CD8-positive, alpha-beta memory T cell (primary cell): ENCODE measurements at regions not wholly inside any gene's neighbourhood (a gene's known extent, or its start where the extent isn't known, plus 50 kb on each side); places are given as distances from the start of the nearest gene placed in this dataset.
"Not testable (repeated sequence)": the region's sequence is repeated elsewhere in the genome, so short reads cannot be mapped to it uniquely, and the experiment has no call there.

ENCODE experiments used
- CTCF ChIA-PET: fragments of 350-600 bp; sonication (Branson Sonifier 250); formaldehyde crosslinking; loops from one replicate; lab custom pipeline; 2021; ENCODE audit warnings: antibody characterized with exemption; lab: Charles Lee
- POLR2A ChIA-PET: fragments of 350-600 bp; sonication (Branson Sonifier 250); formaldehyde crosslinking; loops from one replicate; lab custom pipeline; 2021; ENCODE audit warnings: antibody characterized with exemption; lab: Charles Lee
- DNase-seq, 5 donors: peaks; one replicate each; pipeline versions ENCODE4 v3.0.0 to v3.0.0-alpha.2; 2020 to 2022; ENCODE audit warnings: mixed read lengths in 1 of 5
- H3K27ac ChIP-seq: one replicate; pipeline ENCODE4 v1.7.0; 2013; ENCODE audit warnings: low read depth, mild to moderate bottlenecking, low read length, moderate library complexity
- H3K27me3 ChIP-seq: 2 replicates; pipeline ENCODE4 v1.7.0; 2013; ENCODE audit warnings: low read length, mild to moderate bottlenecking; ENCODE audit not compliant: insufficient read depth, poor library complexity, severe bottlenecking
- H3K36me3 ChIP-seq: 2 replicates; pipeline ENCODE4 v1.7.0; 2013; ENCODE audit warnings: mild to moderate bottlenecking, low read length, moderate library complexity; ENCODE audit not compliant: insufficient read depth
- H3K4me1 ChIP-seq: 2 replicates; pipeline ENCODE4 v1.7.0; 2013; ENCODE audit warnings: mild to moderate bottlenecking, low read length, moderate library complexity; ENCODE audit not compliant: insufficient read depth
- H3K4me3 ChIP-seq: 2 replicates; pipeline ENCODE4 v1.7.0; 2013; ENCODE audit warnings: mild to moderate bottlenecking, low read length
- H3K9me3 ChIP-seq: 2 replicates; pipeline ENCODE4 v1.7.0; 2013; ENCODE audit warnings: mild to moderate bottlenecking, low read length
- H3K27ac Mint-ChIP-seq, 8 donors: one replicate each; pipeline ENCODE4 v1.8.0; 2020 to 2021; ENCODE audit warnings: mixed read lengths in 8 of 8, mild to moderate bottlenecking in 6 of 8, inconsistent platforms in 3 of 8, moderate library complexity in 3 of 8
- H3K27me3 Mint-ChIP-seq, 2 donors: one replicate each; pipeline ENCODE4 v1.8.0; 2020 to 2021; ENCODE audit warnings: mixed read lengths in 2 of 2, mild to moderate bottlenecking in 1 of 2, moderate library complexity in 1 of 2
- H3K36me3 Mint-ChIP-seq, 3 donors: one replicate each; pipeline ENCODE4 v1.8.0; 2020 to 2021; ENCODE audit warnings: mixed read lengths in 3 of 3, inconsistent platforms in 1 of 3, mild to moderate bottlenecking in 1 of 3
- H3K4me1 Mint-ChIP-seq, 3 donors: one replicate each; pipeline ENCODE4 v1.8.0; 2020 to 2021; ENCODE audit warnings: mixed read lengths in 3 of 3, inconsistent platforms in 1 of 3, mild to moderate bottlenecking in 1 of 3
- H3K4me3 Mint-ChIP-seq, 7 donors: one replicate each; pipeline ENCODE4 v1.8.0; 2020 to 2021; ENCODE audit warnings: mixed read lengths in 7 of 7, mild to moderate bottlenecking in 6 of 7, moderate library complexity in 4 of 7, inconsistent platforms in 2 of 7
- H3K9me3 Mint-ChIP-seq, 5 donors: one replicate each; pipeline ENCODE4 v1.8.0; 2020 to 2022; ENCODE audit warnings: mixed read lengths in 5 of 5, mild to moderate bottlenecking in 3 of 5, moderate library complexity in 2 of 5, inconsistent platforms in 1 of 5

DNA sequence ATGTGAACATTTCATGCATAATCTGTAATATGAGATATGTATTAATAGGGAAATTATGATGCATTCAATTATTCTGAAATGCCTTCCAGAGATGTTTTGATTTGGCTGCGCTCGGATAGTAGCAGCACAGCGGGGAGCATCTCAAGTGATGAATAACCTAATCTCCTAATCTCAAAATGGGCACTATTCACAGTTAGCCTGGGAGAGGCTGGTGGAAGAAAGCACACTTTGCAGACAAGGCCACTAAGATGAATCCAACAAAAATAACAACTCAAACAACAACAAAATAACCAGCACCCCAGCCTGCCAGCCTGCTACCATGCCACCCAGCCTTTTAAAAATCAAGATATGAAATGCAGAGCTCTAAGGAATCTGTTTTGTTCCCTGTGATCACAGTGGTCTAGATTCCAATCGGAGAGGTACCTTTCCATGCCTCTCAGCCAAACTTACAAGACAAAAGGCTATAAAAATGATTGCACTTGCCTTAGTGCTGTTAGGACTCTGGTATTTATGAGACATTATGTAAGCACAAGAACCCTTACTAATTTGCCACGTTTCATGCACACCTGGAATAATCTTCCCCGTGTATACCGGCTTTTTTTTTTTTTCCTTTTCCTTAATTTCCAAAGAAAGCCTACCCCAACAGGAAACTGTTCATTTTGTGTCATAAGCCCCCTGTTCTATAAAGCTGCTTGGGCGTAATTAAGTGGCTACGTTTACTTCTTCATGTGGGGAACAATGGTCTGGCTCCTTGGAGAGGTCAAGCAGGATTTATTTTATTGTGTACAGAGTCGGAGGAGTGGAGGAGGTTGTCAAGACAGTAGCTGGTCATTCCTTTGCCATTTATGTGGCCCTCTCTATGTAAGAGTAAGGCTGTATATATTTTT is 526.9 kb upstream of the FANCL start:
- Mint-ChIP-seq H3K27ac (no peak overlapping the region), H3K9me3 (peaks cover 0 to 2% (median 0%) of the 10 kb centered on the region in 5 donors), H3K36me3 (no peaks in the 10 kb centered on the region), H3K4me1 (no peaks in the 10 kb centered on the region), H3K27me3 (no peaks in the 10 kb centered on the region), H3K4me3 (no peak overlapping the region)
- no peaks in the 10 kb centered on the region for H3K4me1 ChIP-seq
- no peaks in the 10 kb centered on the region for H3K9me3 ChIP-seq
- H3K36me3 ChIP-seq = no peaks in the 10 kb centered on the region
- CTCF ChIA-PET = no interaction called here
- DNase-seq = no peak
- no peaks in the 10 kb centered on the region for H3K27me3 ChIP-seq
- H3K27ac ChIP-seq = no peak overlapping the region
- POLR2A ChIA-PET = no interaction called here
- H3K4me3 ChIP-seq = no peak overlapping the region

DNA sequence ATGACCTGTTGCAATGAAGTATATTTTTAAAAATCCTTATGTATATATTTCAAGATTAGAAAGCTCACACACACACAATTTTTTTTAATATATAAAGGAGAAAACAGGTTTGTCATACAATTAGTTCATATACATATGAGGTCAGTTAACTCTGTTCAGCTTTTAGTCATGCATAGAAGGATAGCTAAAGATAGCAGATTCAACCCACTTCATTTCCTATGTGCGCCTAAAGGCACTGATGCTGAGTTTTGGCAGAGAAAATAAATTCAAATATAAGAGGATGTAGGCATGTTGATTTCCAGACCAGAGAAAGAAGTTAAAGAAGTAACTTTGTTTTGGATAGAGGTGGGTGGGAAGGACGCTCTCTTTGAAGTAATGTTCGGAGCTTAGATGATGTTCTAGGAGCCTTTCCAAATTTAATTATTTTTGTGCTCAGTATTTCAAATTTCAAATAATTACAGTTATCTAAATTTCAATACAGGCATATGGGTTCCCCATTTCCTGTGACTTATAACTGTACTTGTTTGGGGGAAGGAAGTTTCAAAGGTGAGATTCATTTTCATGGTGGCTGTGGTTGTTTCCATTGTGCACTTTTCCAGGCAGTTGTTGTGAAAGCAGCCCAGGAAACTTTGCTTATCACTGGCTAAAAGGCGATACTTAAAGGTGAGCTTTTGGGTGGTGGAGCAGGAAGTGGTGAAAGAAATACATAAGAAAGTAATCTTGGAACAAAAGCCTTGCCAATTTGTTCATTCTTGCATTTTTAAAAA is 523.4 kb upstream of the FANCL start:
- H3K27me3 Mint-ChIP-seq = no peaks in the 10 kb centered on the region
- no peak overlapping the region for H3K4me3 ChIP-seq
- ChIA-PET CTCF (no interaction called here), POLR2A (no interaction called here)
- no peaks in the 10 kb centered on the region for H3K4me1 Mint-ChIP-seq
- peaks cover 0 to 2% (median 0%) of the 10 kb centered on the region in 5 donors for H3K9me3 Mint-ChIP-seq
- H3K36me3 Mint-ChIP-seq = no peaks in the 10 kb centered on the region
- no peaks in the 10 kb centered on the region for H3K4me1 ChIP-seq
- H3K9me3 ChIP-seq = no peaks in the 10 kb centered on the region
- no peaks in the 10 kb centered on the region for H3K36me3 ChIP-seq
- no peak for DNase-seq
- no peaks in the 10 kb centered on the region for H3K27me3 ChIP-seq
- no peak overlapping the region for H3K27ac Mint-ChIP-seq
- no peak overlapping the region for H3K27ac ChIP-seq
- H3K4me3 Mint-ChIP-seq = no peak overlapping the region

DNA sequence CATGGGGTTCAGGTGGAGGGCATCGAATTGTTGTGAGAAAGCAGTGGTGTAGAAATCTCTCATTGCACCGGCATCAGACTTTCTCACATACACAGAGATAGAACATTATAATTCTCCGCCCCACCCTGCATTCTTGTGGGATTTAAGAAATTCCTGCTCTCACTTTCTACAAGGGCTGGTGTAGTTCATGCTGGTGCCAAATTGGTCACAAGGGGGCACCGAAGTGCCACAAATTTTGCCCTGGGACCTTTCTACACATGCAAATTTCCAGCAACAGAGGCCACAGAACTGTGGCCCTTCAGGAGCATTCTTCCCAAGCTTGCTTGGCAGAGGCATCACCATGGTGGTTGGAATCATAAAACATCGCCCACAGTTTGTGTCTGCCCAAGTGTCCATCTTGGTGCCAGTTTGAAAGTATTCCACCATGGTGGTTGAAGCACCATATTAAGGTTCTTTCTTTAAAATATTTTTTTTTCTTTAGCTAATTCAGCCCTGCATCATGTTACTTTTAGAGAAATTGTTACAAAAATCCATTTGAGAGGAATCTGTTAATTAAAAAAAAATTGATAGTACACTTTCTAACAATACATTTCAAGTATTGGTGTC is 521.2 kb upstream of the FANCL start:
- H3K36me3 ChIP-seq = no peaks in the 10 kb centered on the region
- H3K9me3 Mint-ChIP-seq = peaks cover 0 to 2% (median 0%) of the 10 kb centered on the region in 5 donors
- no peak overlapping the region for H3K27ac Mint-ChIP-seq
- H3K27me3 Mint-ChIP-seq = no peaks in the 10 kb centered on the region
- no peak overlapping the region for H3K27ac ChIP-seq
- no peak overlapping the region for H3K4me3 ChIP-seq
- ChIA-PET CTCF (no interaction called here), POLR2A (no interaction called here)
- no peaks in the 10 kb centered on the region for H3K36me3 Mint-ChIP-seq
- no peak overlapping the region for H3K4me3 Mint-ChIP-seq
- no peaks in the 10 kb centered on the region for H3K27me3 ChIP-seq
- no peaks in the 10 kb centered on the region for H3K4me1 ChIP-seq
- no peaks in the 10 kb centered on the region for H3K4me1 Mint-ChIP-seq
- no peaks in the 10 kb centered on the region for H3K9me3 ChIP-seq
- no peak for DNase-seq

DNA sequence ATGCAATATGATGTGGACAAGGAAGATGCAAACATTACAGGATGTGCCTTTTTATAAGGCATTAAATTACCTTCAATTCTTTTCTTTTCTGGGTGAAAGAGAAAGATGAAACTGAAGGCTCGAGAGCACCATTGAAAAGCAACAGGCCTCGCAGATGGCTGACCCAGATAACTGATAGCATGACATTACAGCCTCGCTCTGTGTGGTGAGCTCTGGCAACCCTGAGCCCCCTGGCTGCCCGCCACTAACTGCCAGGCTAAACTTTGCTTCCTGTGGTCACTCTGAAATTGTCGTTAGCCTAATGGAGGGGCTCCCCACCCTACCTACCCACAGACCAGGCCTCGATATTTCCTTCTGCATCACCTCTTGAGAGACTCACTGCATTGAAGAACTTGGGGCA is 516.8 kb upstream of the FANCL start:
- POLR2A ChIA-PET = no interaction called here
- no peaks in the 10 kb centered on the region for H3K27me3 ChIP-seq
- H3K9me3 ChIP-seq = no peaks in the 10 kb centered on the region
- peaks cover 0 to 5% (median under 1%) of the 10 kb centered on the region in 5 donors for H3K9me3 Mint-ChIP-seq
- H3K36me3 Mint-ChIP-seq = no peaks in the 10 kb centered on the region
- H3K4me3 Mint-ChIP-seq = no peak overlapping the region
- no peaks in the 10 kb centered on the region for H3K4me1 ChIP-seq
- no peak overlapping the region for H3K27ac Mint-ChIP-seq
- H3K4me3 ChIP-seq = no peak overlapping the region
- DNase-seq = no peak
- peaks cover 0 to 4% (median 0%) of the 10 kb centered on the region in 3 donors for H3K4me1 Mint-ChIP-seq
- H3K27ac ChIP-seq = no peak overlapping the region
- H3K27me3 Mint-ChIP-seq = no peaks in the 10 kb centered on the region
- no peaks in the 10 kb centered on the region for H3K36me3 ChIP-seq
- CTCF ChIA-PET = no interaction called here

DNA sequence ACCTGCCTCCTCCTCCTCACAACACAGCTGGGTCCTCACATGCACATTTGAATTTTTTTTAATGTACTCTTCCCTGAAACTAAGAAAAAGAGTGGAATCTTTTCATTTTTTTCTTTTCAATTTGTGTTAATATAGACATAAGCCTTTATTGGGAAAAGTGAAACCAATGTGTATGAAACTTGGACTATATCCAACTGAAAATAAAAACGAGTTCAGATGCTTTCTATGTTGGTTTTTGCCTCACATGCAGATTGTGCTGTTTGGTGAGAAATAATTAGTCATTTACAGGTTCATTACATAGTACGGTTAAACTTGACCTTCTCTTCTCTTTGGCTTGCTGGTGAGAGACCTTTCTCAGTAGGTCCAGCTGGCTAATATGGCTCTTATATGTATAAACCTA is 515.2 kb upstream of the FANCL start:
- CTCF ChIA-PET = no interaction called here
- H3K4me1 ChIP-seq = no peaks in the 10 kb centered on the region
- Mint-ChIP-seq H3K4me3 (no peak overlapping the region), H3K36me3 (no peaks in the 10 kb centered on the region), H3K27me3 (no peaks in the 10 kb centered on the region), H3K4me1 (peaks cover 0 to 4% (median 0%) of the 10 kb centered on the region in 3 donors), H3K9me3 (peaks cover 0 to 5% (median 2%) of the 10 kb centered on the region in 5 donors), H3K27ac (no peak overlapping the region)
- DNase-seq = no peak
- H3K4me3 ChIP-seq = no peak overlapping the region
- H3K36me3 ChIP-seq = no peaks in the 10 kb centered on the region
- no peak overlapping the region for H3K27ac ChIP-seq
- H3K27me3 ChIP-seq = no peaks in the 10 kb centered on the region
- POLR2A ChIA-PET = no interaction called here
- no peaks in the 10 kb centered on the region for H3K9me3 ChIP-seq

DNA sequence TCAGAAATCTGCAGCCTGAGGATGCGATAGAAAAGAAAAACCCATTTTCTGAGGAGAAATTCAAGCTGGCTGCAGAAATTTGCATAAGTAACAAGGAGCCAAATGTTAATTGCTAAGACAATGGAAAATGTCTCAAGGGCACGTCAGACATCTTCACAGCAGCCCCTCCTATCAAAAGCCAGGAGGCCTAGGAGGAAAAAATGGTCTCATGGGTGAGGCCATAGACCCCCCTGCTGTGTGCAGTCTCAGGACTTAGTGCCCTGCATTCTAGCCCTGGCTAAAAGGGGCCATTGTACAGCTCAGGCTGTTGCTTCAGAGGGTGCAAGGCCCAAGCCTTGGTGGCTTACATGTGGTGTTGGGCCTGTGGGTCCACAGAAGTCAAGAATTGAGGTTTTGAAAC is 511.4 kb upstream of the FANCL start:
- H3K36me3 ChIP-seq, H3K4me3 Mint-ChIP-seq, H3K27me3 ChIP-seq, H3K27me3 Mint-ChIP-seq, H3K4me1 Mint-ChIP-seq, H3K27ac Mint-ChIP-seq, POLR2A ChIA-PET, H3K27ac ChIP-seq, H3K4me1 ChIP-seq, H3K9me3 ChIP-seq, DNase-seq, CTCF ChIA-PET, H3K9me3 Mint-ChIP-seq, H3K4me3 ChIP-seq, H3K36me3 Mint-ChIP-seq: not testable (repeated sequence)

DNA sequence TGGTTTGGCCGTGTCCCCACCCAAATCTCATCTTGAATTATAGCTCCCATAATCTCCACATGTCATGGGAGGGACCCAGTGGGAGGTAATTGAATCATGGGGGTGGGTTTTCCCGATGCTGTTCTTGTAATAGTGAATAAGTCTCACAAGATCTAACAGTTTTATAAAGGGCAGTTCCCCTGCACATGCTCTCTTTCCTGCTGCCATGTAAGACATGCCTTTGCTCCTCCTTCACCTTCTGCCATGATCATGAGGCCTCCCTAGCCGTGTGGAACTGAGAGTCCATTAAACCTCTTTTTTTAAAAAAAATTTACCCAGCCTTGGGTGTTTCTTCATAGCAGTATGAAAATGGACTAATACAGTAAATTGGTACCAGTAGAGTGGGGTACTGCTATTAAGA is 510.6 kb upstream of the FANCL start:
- CTCF ChIA-PET, H3K27ac ChIP-seq, H3K36me3 ChIP-seq, H3K4me3 ChIP-seq, H3K4me1 ChIP-seq, H3K27me3 ChIP-seq, H3K4me3 Mint-ChIP-seq, POLR2A ChIA-PET, H3K9me3 ChIP-seq, DNase-seq, H3K27me3 Mint-ChIP-seq, H3K4me1 Mint-ChIP-seq, H3K36me3 Mint-ChIP-seq, H3K9me3 Mint-ChIP-seq, H3K27ac Mint-ChIP-seq: not testable (repeated sequence)

DNA sequence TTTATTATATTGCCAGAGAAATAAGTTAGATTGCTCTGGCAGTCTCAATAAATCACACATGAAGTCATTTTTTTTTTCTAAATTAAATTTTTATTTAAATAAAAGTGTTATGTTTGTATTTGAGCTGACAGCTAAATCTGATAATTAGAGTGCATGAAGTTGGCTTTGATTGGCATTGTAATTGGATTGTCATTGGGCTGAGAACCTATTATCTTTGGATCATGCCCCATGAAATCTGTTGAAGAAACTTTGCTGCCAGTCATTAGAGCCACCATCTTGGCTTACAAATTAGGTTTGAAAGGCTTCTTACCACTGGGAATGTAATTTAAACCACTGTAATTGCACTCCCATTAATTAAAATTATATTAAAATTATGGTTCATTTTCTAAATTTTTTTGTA is 507.9 kb upstream of the FANCL start:
- no peak overlapping the region for H3K27ac Mint-ChIP-seq
- ChIA-PET POLR2A (no interaction called here), CTCF (no interaction called here)
- H3K4me1 Mint-ChIP-seq = no peaks in the 10 kb centered on the region
- Histone ChIP-seq H3K36me3 (no peaks in the 10 kb centered on the region), H3K4me1 (no peaks in the 10 kb centered on the region), H3K27ac (no peak overlapping the region), H3K9me3 (no peaks in the 10 kb centered on the region), H3K27me3 (no peaks in the 10 kb centered on the region), H3K4me3 (no peak overlapping the region)
- no peaks in the 10 kb centered on the region for H3K36me3 Mint-ChIP-seq
- H3K9me3 Mint-ChIP-seq = peaks cover 0 to 9% (median 2%) of the 10 kb centered on the region in 5 donors
- no peak overlapping the region for H3K4me3 Mint-ChIP-seq
- no peaks in the 10 kb centered on the region for H3K27me3 Mint-ChIP-seq
- DNase-seq = no peak
